Left lung (tissue), 4 donors: ENCODE measurements at regions not wholly inside any gene's neighbourhood (a gene's known extent, or its start where the extent isn't known, plus 50 kb on each side); places are given as distances from the start of the nearest gene placed in this dataset.

Experiments
- ATAC-seq: fragments of 200-7000 bp; cut with Tn5 transposase; one replicate; pipeline ENCODE4 v1.9.1; 2020; ENCODE audit warnings: moderate library complexity
- DNase-seq, 4 donors: peaks; one replicate each; pipeline ENCODE4 v3.0.0-alpha.2; 2013 to 2020
- H3K27ac ChIP-seq, 2 donors: fragments of 200-600 bp; sonication (generic) in 1 of 2; one replicate each; pipeline versions ENCODE4 v1.5.0 to v1.8.0; 2020 to 2021
- H3K27me3 ChIP-seq, 2 donors: fragments of 200-600 bp; sonication (generic) in 1 of 2; one replicate each; pipeline versions ENCODE4 v1.5.0 to v1.8.0; 2020 to 2021
- H3K36me3 ChIP-seq, 2 donors: fragments of 200-600 bp; sonication (generic) in 1 of 2; one replicate each; pipeline versions ENCODE4 v1.5.0 to v1.8.0; 2020 to 2021
- H3K4me1 ChIP-seq, 2 donors: fragments of 200-600 bp; one replicate each; pipeline ENCODE4 v1.8.0; 2021
- H3K4me3 ChIP-seq, 2 donors: fragments of 200-600 bp; sonication (generic) in 1 of 2; one replicate each; pipeline versions ENCODE4 v1.5.0 to v1.8.0; 2020 to 2021; ENCODE audit warnings: mild to moderate bottlenecking in 1 of 2
- H3K9me3 ChIP-seq, 2 donors: fragments of 200-600 bp; sonication (generic) in 1 of 2; one replicate each; pipeline versions ENCODE4 v1.5.0 to v1.8.0; 2020 to 2021
- intact Hi-C, 2 donors: fragments of 100-400 bp; cut with DNase I; formaldehyde crosslinking; loops; one replicate each; pipeline versions ENCODE4 v1.11.2 to v1.14.2; 2022
- TF ChIP-seq, protein P1 (sequence below), 2 donors: fragments of 200-600 bp; sonication (generic) in 1 of 2; IDR thresholded peaks; one replicate each; pipeline versions ENCODE4 v1.5.0 to v1.8.0; 2021; ENCODE audit warnings: antibody characterized with exemption in 2 of 2
- donor health status: DM: no; HTN: yes; CAD: no.
- donor health status: DM: no; HTN: no; CAD: no.

DNA sequence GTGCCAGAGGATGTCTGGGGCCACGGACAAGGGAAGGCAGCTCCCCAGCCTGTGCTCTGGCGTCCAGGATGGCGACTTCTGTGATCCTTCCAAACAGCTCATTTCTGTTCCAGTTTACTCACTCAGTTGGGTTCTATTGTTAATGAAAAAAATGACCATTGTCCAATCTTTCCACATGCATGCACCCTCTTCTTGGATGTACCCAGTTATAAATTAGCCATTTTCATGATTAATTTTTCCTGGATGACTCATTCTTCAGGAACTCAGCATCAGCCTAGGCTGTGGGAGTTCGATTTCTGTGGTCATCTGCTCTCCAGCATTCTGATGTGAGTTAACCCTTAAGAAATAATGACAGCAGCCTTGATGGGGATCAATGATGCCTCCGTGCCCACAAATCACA, 926.8 kb downstream of the BCL11B start:
- no peak for DNase-seq
- ATAC-seq: no peak
- H3K36me3 ChIP-seq: no peaks in the 10 kb centered on the region
- no peaks in the 10 kb centered on the region for H3K27me3 ChIP-seq
- TF ChIP-seq, protein P1, sequence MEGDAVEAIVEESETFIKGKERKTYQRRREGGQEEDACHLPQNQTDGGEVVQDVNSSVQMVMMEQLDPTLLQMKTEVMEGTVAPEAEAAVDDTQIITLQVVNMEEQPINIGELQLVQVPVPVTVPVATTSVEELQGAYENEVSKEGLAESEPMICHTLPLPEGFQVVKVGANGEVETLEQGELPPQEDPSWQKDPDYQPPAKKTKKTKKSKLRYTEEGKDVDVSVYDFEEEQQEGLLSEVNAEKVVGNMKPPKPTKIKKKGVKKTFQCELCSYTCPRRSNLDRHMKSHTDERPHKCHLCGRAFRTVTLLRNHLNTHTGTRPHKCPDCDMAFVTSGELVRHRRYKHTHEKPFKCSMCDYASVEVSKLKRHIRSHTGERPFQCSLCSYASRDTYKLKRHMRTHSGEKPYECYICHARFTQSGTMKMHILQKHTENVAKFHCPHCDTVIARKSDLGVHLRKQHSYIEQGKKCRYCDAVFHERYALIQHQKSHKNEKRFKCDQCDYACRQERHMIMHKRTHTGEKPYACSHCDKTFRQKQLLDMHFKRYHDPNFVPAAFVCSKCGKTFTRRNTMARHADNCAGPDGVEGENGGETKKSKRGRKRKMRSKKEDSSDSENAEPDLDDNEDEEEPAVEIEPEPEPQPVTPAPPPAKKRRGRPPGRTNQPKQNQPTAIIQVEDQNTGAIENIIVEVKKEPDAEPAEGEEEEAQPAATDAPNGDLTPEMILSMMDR (IDR thresholded peaks at IDR 0.05): no peak
- no peak overlapping the region for H3K4me3 ChIP-seq
- no peak overlapping the region for H3K27ac ChIP-seq
- H3K4me1 ChIP-seq: no peaks in the 10 kb centered on the region
- intact Hi-C loops: no loop called here
- H3K9me3 ChIP-seq: no peaks in the 10 kb centered on the region

- Histone ChIP-seq H3K27ac (no peak overlapping the region), H3K9me3 (no peaks in the 10 kb centered on the region), H3K4me3 (no peak overlapping the region), H3K36me3 (no peaks in the 10 kb centered on the region), H3K27me3 (no peaks in the 10 kb centered on the region), H3K4me1 (no peaks in the 10 kb centered on the region)
- DNase-seq (peak in 1 of 4 donors; percentile 56), ATAC-seq (no peak)
- TF ChIP-seq, protein P1 (IDR thresholded peaks at IDR 0.05): no peak
- intact Hi-C loops: no loop called here
These were observed 924.3 kb downstream of the BCL11B start for GRCh38 chr14:98347686-98348085.

- ATAC-seq: no peak
- Histone ChIP-seq H3K4me1 (no peaks in the 10 kb centered on the region), H3K27ac (no peak overlapping the region), H3K4me3 (no peak overlapping the region), H3K36me3 (no peaks in the 10 kb centered on the region), H3K9me3 (no peaks in the 10 kb centered on the region), H3K27me3 (no peaks in the 10 kb centered on the region)
- intact Hi-C loops: no loop called here
- no peak for DNase-seq
- TF ChIP-seq, protein P1 (IDR thresholded peaks at IDR 0.05): no peak
These were observed 923.5 kb downstream of the BCL11B start for GRCh38 chr14:98348505-98348904.

- intact Hi-C loops: no loop called here
- no peak overlapping the region for H3K4me3 ChIP-seq
- TF ChIP-seq, protein P1 (IDR thresholded peaks at IDR 0.05): no peak
- no peak overlapping the region for H3K27ac ChIP-seq
- no peaks in the 10 kb centered on the region for H3K36me3 ChIP-seq
- ATAC-seq (no peak), DNase-seq (no peak)
- no peaks in the 10 kb centered on the region for H3K27me3 ChIP-seq
- H3K4me1 ChIP-seq: no peaks in the 10 kb centered on the region
- no peaks in the 10 kb centered on the region for H3K9me3 ChIP-seq
These were observed 921.8 kb downstream of the BCL11B start for GRCh38 chr14:98350213-98350612.

- no peak overlapping the region for H3K4me3 ChIP-seq
- no peak overlapping the region for H3K27ac ChIP-seq
- ATAC-seq (no peak), DNase-seq (no peak)
- intact Hi-C loops: no loop called here
- TF ChIP-seq, protein P1 (IDR thresholded peaks at IDR 0.05): no peak
- H3K4me1 ChIP-seq: no peaks in the 10 kb centered on the region
- H3K36me3 ChIP-seq: no peaks in the 10 kb centered on the region
- peaks cover 0 to 3% of the 10 kb centered on the region in 2 donors for H3K9me3 ChIP-seq
- no peaks in the 10 kb centered on the region for H3K27me3 ChIP-seq
These were observed 907.0 kb downstream of the BCL11B start for GRCh38 chr14:98364961-98365360.
